Neural progenitor cell (in vitro differentiated cells): ENCODE measurements at regions not wholly inside any gene's neighbourhood (a gene's known extent, or its start where the extent isn't known, plus 50 kb on each side); places are given as distances from the start of the nearest gene placed in this dataset.

Experiments used
- DNase-seq: peaks from one replicate; pipeline ENCODE4 v3.0.0-alpha.2; 2016; ENCODE audit warnings: low spot score
- H2AFZ ChIP-seq: fragments of 200-600 bp; sonication (generic); replicated peaks from 2 replicates; pipeline ENCODE4 v1.6.1; 2016; ENCODE audit warnings: antibody characterized with exemption
- H3F3A ChIP-seq: fragments of 200-600 bp; sonication (generic); 2 replicates; pipeline ENCODE4 v1.6.1; 2016; ENCODE audit warnings: antibody characterized with exemption, low read depth
- H3K27ac ChIP-seq: fragments of 200-600 bp; sonication (generic); 2 replicates; pipeline ENCODE4 v1.5.1; 2016; ENCODE audit warnings: mild to moderate bottlenecking
- H3K27me3 ChIP-seq: fragments of 200-600 bp; sonication (generic); 2 replicates; pipeline ENCODE4 v1.6.1; 2016; ENCODE audit warnings: mild to moderate bottlenecking, moderate library complexity
- H3K36me3 ChIP-seq: fragments of 200-600 bp; sonication (generic); 2 replicates; pipeline ENCODE4 v1.5.1; 2016
- H3K4me1 ChIP-seq: fragments of 200-600 bp; sonication (generic); 2 replicates; pipeline ENCODE4 v1.6.1; 2016; ENCODE audit warnings: mixed run types
- H3K4me2 ChIP-seq: fragments of 200-600 bp; sonication (generic); 2 replicates; pipeline ENCODE4 v1.6.1; 2016
- H3K4me3 ChIP-seq: fragments of 200-600 bp; sonication (generic); 2 replicates; pipeline ENCODE4 v1.5.1; 2016
- H3K79me2 ChIP-seq: fragments of 200-600 bp; sonication (generic); 2 replicates; pipeline ENCODE4 v1.6.1; 2016; ENCODE audit warnings: low read depth
- H3K9ac ChIP-seq: fragments of 200-600 bp; sonication (generic); 2 replicates; pipeline ENCODE4 v1.6.1; 2016
- H3K9me3 ChIP-seq: fragments of 200-600 bp; sonication (generic); 2 replicates; pipeline ENCODE4 v1.5.1; 2016; ENCODE audit warnings: low read depth
- H4K20me1 ChIP-seq: fragments of 200-600 bp; sonication (generic); 2 replicates; pipeline ENCODE4 v1.6.1; 2016; ENCODE audit warnings: low read depth
- H3K27ac Mint-ChIP-seq: 3 replicates; pipeline ENCODE4 v1.8.0; 2021; ENCODE audit warnings: mixed read lengths
- H3K27me3 Mint-ChIP-seq: 2 replicates; pipeline ENCODE4 v1.8.0; 2022; ENCODE audit warnings: low read depth, mild to moderate bottlenecking, inconsistent platforms, moderate library complexity, mixed read lengths; ENCODE audit not compliant: insufficient read depth
- H3K36me3 Mint-ChIP-seq: 3 replicates; pipeline ENCODE4 v1.8.0; 2021; ENCODE audit warnings: mixed read lengths
- H3K4me1 Mint-ChIP-seq: 3 replicates; pipeline ENCODE4 v1.8.0; 2021; ENCODE audit warnings: mixed read lengths
- H3K4me3 Mint-ChIP-seq: 3 replicates; pipeline ENCODE4 v1.8.0; 2021; ENCODE audit warnings: mild to moderate bottlenecking, moderate library complexity, mixed read lengths
- H3K9me3 Mint-ChIP-seq: 3 replicates; pipeline ENCODE4 v1.8.0; 2020; ENCODE audit warnings: mixed read lengths
- CTCF ChIP-seq: fragments of 200-600 bp; sonication (generic); IDR thresholded peaks from 2 replicates; pipeline ENCODE4 v1.5.1; 2017; ENCODE audit warnings: antibody characterized with exemption, mild to moderate bottlenecking
- EZH2 ChIP-seq: fragments of 200-600 bp; sonication (generic); IDR thresholded peaks from 2 replicates; pipeline ENCODE4 v1.6.1; 2017; ENCODE audit warnings: antibody characterized with exemption, mild to moderate bottlenecking, moderate library complexity
- EZH2phosphoT487 ChIP-seq: fragments of 200-600 bp; sonication (generic); IDR thresholded peaks from 2 replicates; pipeline ENCODE4 v1.6.1; 2017; ENCODE audit warnings: antibody characterized with exemption

- H3K4me2 ChIP-seq, result no peak overlapping the region
- no peak overlapping the region for H3K27ac Mint-ChIP-seq
- no peaks in the 10 kb centered on the region for H3K27me3 ChIP-seq
- no peaks in the 10 kb centered on the region for H3K27me3 Mint-ChIP-seq
- TF ChIP-seq EZH2phosphoT487, result no peak
- TF ChIP-seq EZH2, result no peak
- no peak for TF ChIP-seq CTCF
- H3K4me3 Mint-ChIP-seq, result no peak overlapping the region
- no peaks in the 10 kb centered on the region for H3K4me1 Mint-ChIP-seq
- H3K4me1 ChIP-seq, result no peaks in the 10 kb centered on the region
- no peaks in the 10 kb centered on the region for H3K36me3 ChIP-seq
- no peak overlapping the region for H2AFZ ChIP-seq
- no peaks in the 10 kb centered on the region for H3F3A ChIP-seq
- no peak overlapping the region for H3K27ac ChIP-seq
- no peaks in the 10 kb centered on the region for H3K36me3 Mint-ChIP-seq
- no peak overlapping the region for H3K9ac ChIP-seq
- H3K4me3 ChIP-seq, result no peak overlapping the region
- no peaks in the 10 kb centered on the region for H3K9me3 Mint-ChIP-seq
- H3K79me2 ChIP-seq, result no peaks in the 10 kb centered on the region
- no peaks in the 10 kb centered on the region for H3K9me3 ChIP-seq
- no peak for DNase-seq
- no peaks in the 10 kb centered on the region for H4K20me1 ChIP-seq
Measured at GRCh38 chr14:28023853-28024252, 742.7 kb upstream of the FOXG1 start.

DNA sequence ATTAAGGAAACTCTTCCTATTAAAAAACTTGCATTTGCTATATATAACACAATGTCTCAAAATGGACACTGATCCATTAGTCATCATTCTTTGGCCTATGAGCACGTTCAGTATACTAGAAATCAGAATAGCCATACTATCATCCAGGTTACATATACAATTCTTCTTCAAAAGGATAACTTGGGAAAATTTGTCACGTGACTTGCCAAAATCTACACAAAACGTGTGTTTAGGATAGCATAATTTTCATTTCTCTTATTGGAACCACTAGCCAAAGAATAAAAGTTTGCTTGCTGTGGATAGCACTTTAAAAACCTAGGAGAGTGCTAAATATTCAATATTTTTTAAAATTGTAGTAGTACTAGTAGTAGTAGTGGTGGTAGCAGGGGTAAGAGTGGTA lies 714.3 kb upstream of the FOXG1 start:
- no peak overlapping the region for H3K4me2 ChIP-seq
- no peak overlapping the region for H3K9ac ChIP-seq
- no peaks in the 10 kb centered on the region for H4K20me1 ChIP-seq
- no peak for DNase-seq
- Mint-ChIP-seq H3K9me3 (no peaks in the 10 kb centered on the region), H3K4me1 (no peaks in the 10 kb centered on the region), H3K4me3 (no peak overlapping the region), H3K27me3 (peaks cover 7% of the 10 kb centered on the region), H3K27ac (no peak overlapping the region), H3K36me3 (no peaks in the 10 kb centered on the region)
- H2AFZ ChIP-seq, result no peak overlapping the region
- no peaks in the 10 kb centered on the region for H3K27me3 ChIP-seq
- peaks cover 4% of the 10 kb centered on the region for H3K4me1 ChIP-seq
- no peaks in the 10 kb centered on the region for H3F3A ChIP-seq
- no peaks in the 10 kb centered on the region for H3K79me2 ChIP-seq
- H3K36me3 ChIP-seq, result no peaks in the 10 kb centered on the region
- TF ChIP-seq EZH2 (no peak), CTCF (no peak), EZH2phosphoT487 (no peak)
- no peak overlapping the region for H3K4me3 ChIP-seq
- H3K9me3 ChIP-seq, result no peaks in the 10 kb centered on the region
- no peak overlapping the region for H3K27ac ChIP-seq

DNA sequence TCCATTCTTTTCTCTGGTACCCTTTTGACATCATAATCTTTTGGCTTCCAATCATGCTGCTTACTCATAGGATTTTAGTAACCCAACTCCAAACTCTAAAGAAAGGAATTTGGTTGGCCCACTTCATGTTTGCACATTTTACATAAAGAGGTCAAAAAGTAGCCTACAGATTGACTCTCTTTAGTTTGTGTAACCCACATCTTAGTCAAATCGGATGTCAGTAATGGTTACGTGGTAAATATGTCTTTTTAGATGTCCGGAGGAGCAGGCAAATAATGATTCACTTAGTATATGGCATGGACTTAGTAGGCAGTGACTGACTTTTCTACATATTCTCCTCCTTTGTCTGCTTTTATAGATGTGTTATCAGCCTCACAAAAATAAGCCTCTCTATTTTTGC lies 711.6 kb upstream of the FOXG1 start:
- Histone ChIP-seq H3K4me1 (peaks cover 4% of the 10 kb centered on the region), H3K9ac (no peak overlapping the region), H4K20me1 (no peaks in the 10 kb centered on the region), H3K79me2 (no peaks in the 10 kb centered on the region), H2AFZ (no peak overlapping the region), H3F3A (no peaks in the 10 kb centered on the region), H3K27me3 (no peaks in the 10 kb centered on the region), H3K27ac (no peak overlapping the region), H3K36me3 (no peaks in the 10 kb centered on the region), H3K9me3 (no peaks in the 10 kb centered on the region), H3K4me2 (no peak overlapping the region), H3K4me3 (no peak overlapping the region)
- no peak overlapping the region for H3K4me3 Mint-ChIP-seq
- no peak overlapping the region for H3K27ac Mint-ChIP-seq
- peaks cover 3% of the 10 kb centered on the region for H3K4me1 Mint-ChIP-seq
- TF ChIP-seq EZH2phosphoT487 (no peak), CTCF (no peak), EZH2 (no peak)
- H3K9me3 Mint-ChIP-seq, result no peaks in the 10 kb centered on the region
- no peak for DNase-seq
- H3K36me3 Mint-ChIP-seq, result no peaks in the 10 kb centered on the region
- peaks cover 5% of the 10 kb centered on the region for H3K27me3 Mint-ChIP-seq
